GM10266 (cell line): ENCODE measurements at regions not wholly inside any gene's neighbourhood (a gene's known extent, or its start where the extent isn't known, plus 50 kb on each side); places are given as distances from the start of the nearest gene placed in this dataset.

Experiments
- DNase-seq: peaks from one replicate; pipeline ENCODE4 v3.0.0; 2012; ENCODE audit errors: extremely low spot score
- CTCF ChIP-seq: IDR thresholded peaks from 2 replicates; pipeline ENCODE4 v1.5.1; 2012; ENCODE audit warnings: mild to moderate bottlenecking, low read depth; ENCODE audit not compliant: control insufficient read depth, insufficient read depth; ENCODE audit errors: missing control alignments

GRCh38 chr10:33027088-33027487 lies 69.1 kb upstream of the ITGB1 start:
- no peak for DNase-seq
- no peak for TF ChIP-seq CTCF

- no peak for DNase-seq
- no peak for TF ChIP-seq CTCF
Measured at GRCh38 chr10:33026422-33026821, 68.4 kb upstream of the ITGB1 start.

- DNase-seq, result no peak
- no peak for TF ChIP-seq CTCF
Measured at GRCh38 chr10:33025910-33026309, 67.9 kb upstream of the ITGB1 start.

GRCh38 chr10:33025039-33025438 lies 67.0 kb upstream of the ITGB1 start:
- DNase-seq, result no peak
- TF ChIP-seq CTCF, result no peak

- DNase-seq, result no peak
- TF ChIP-seq CTCF, result no peak
Measured at GRCh38 chr10:33022691-33023090, 64.7 kb upstream of the ITGB1 start.

GRCh38 chr10:33022090-33022489 lies 64.1 kb upstream of the ITGB1 start:
- TF ChIP-seq CTCF, result no peak

GRCh38 chr10:33016988-33017387 lies 59.0 kb upstream of the ITGB1 start:
- no peak for TF ChIP-seq CTCF
- no peak for DNase-seq

More at GRCh38 chr10:33022090-33022489, 64.1 kb upstream of the ITGB1 start:
- DNase-seq, result no peak
